ENCODE measurements at regions not wholly inside any gene's neighbourhood (a gene's known extent, or its start where the extent isn't known, plus 50 kb on each side); places are given as distances from the start of the nearest gene placed in this dataset.

DNA sequence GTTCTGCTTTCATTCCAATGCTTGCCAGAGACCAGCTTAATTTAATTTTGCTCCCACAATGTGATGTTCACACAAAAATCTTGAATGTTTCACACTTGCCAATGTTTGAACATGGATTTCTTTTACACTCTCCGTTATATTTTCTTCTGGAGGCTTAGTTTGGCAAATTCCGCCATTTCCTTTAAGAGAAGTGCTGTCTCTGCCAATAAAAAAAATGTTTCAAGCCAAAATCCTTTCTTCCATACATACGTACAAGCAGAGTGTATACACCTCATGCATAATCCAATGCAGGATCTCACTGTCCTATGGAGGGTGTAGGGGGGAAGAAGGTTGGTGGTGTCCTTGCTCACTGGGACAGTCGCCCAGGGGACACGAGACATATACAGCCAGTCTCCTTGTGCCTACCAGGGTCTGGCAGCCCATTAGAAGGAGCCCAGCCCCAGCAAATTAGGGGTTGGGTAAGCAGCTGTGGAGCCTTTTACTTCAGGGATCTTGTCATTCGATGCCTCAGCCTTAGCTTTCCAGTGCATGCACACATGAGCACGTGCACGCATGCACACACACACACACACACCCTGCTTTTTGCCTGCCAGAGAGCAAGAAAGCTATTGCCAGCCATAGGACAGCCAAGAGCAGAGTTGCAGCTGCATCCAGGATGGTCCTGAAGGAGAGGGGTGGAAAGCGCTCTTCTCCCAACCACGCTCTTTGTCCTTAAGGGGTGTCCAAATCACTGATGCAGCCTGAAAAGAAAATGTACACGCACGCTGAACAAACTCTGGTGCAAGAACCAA is 208.3 kb downstream of the FOXO1 start:
- TF ChIP-seq, protein P1, sequence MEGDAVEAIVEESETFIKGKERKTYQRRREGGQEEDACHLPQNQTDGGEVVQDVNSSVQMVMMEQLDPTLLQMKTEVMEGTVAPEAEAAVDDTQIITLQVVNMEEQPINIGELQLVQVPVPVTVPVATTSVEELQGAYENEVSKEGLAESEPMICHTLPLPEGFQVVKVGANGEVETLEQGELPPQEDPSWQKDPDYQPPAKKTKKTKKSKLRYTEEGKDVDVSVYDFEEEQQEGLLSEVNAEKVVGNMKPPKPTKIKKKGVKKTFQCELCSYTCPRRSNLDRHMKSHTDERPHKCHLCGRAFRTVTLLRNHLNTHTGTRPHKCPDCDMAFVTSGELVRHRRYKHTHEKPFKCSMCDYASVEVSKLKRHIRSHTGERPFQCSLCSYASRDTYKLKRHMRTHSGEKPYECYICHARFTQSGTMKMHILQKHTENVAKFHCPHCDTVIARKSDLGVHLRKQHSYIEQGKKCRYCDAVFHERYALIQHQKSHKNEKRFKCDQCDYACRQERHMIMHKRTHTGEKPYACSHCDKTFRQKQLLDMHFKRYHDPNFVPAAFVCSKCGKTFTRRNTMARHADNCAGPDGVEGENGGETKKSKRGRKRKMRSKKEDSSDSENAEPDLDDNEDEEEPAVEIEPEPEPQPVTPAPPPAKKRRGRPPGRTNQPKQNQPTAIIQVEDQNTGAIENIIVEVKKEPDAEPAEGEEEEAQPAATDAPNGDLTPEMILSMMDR (IDR thresholded peaks at IDR 0.05) = no peak
- TF ChIP-seq EZH2 (IDR thresholded peaks at IDR 0.05) (no peak), EZH2phosphoT487 (IDR thresholded peaks at IDR 0.05) (no peak)
